ENCODE measurements at regions not wholly inside any gene's neighbourhood (a gene's known extent, or its start where the extent isn't known, plus 50 kb on each side); places are given as distances from the start of the nearest gene placed in this dataset.

DNA sequence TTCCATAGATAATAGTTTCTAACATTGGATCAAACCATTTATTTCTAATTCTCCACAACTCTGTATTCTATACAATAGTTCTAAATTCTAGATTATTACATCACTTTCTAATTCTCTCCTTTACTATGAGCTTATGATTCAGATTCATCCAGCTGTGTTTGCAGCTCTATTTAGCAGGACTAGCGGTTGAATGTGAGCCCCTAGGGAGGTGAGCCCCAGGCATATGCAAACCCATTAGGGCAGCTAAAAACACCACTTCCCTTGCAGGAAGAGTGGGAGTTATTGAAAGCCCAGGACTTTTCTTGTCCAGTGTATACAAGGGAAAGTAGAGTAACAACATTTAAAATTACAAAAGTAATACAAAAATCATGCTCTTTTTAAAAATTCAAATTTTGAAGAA is 56.9 kb downstream of the KRTAP19-8 start:
- TF ChIP-seq POLR2A (IDR thresholded peaks at IDR 0.05; ENCODE audit: low read length) = no peak
- TF ChIP-seq, protein P1, sequence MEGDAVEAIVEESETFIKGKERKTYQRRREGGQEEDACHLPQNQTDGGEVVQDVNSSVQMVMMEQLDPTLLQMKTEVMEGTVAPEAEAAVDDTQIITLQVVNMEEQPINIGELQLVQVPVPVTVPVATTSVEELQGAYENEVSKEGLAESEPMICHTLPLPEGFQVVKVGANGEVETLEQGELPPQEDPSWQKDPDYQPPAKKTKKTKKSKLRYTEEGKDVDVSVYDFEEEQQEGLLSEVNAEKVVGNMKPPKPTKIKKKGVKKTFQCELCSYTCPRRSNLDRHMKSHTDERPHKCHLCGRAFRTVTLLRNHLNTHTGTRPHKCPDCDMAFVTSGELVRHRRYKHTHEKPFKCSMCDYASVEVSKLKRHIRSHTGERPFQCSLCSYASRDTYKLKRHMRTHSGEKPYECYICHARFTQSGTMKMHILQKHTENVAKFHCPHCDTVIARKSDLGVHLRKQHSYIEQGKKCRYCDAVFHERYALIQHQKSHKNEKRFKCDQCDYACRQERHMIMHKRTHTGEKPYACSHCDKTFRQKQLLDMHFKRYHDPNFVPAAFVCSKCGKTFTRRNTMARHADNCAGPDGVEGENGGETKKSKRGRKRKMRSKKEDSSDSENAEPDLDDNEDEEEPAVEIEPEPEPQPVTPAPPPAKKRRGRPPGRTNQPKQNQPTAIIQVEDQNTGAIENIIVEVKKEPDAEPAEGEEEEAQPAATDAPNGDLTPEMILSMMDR (IDR thresholded peaks at IDR 0.05) = no peak
- TF ChIP-seq, protein P2, sequence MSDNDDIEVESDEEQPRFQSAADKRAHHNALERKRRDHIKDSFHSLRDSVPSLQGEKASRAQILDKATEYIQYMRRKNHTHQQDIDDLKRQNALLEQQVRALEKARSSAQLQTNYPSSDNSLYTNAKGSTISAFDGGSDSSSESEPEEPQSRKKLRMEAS (IDR thresholded peaks at IDR 0.05) = no peak
- TF ChIP-seq HOXB13 (CRISPR knock-in tag; IDR thresholded peaks at IDR 0.05; ENCODE audit: low read depth) = no peak
- no peak for TF ChIP-seq KDM5A (IDR thresholded peaks at IDR 0.05)
- TF ChIP-seq RFX5 (IDR thresholded peaks at IDR 0.05) = no peak
- no peak for TF ChIP-seq SMC3 (IDR thresholded peaks at IDR 0.05)
- TF ChIP-seq EHMT2 (IDR thresholded peaks at IDR 0.05; ENCODE audit: low read depth) = no peak
- no peak for TF ChIP-seq JUN (IDR thresholded peaks at IDR 0.05)
- no peak for TF ChIP-seq CEBPB (IDR thresholded peaks at IDR 0.05)
- no peak for TF ChIP-seq MAZ (IDR thresholded peaks at IDR 0.05; ENCODE audit: borderline replicate concordance, low read depth, low read length)
